ENCODE measurements at regions not wholly inside any gene's neighbourhood (a gene's known extent, or its start where the extent isn't known, plus 50 kb on each side); places are given as distances from the start of the nearest gene placed in this dataset.
A peak's percentile ranks its signal among the peaks of the same experiment; 100 is the strongest.
"Not testable (repeated sequence)": the region's sequence is repeated elsewhere in the genome, so short reads cannot be mapped to it uniquely, and the experiment has no call there.

- Histone ChIP-seq H3K27ac (no peak overlapping the region), H3K4me3 (no peak overlapping the region), H3K4me1 (no peaks in the 10 kb centered on the region), H3K36me3 (no peaks in the 10 kb centered on the region), H3K27me3 (no peaks in the 10 kb centered on the region), H3K9me3 (replicated peaks) (no peaks in the 10 kb centered on the region)
- no peak for DNase-seq
These were observed 234.6 kb upstream of the ADRA1B start for GRCh38 chr5:159681661-159682060.

GRCh38 chr5:159682623-159683022 is 233.7 kb upstream of the ADRA1B start:
- Histone ChIP-seq H3K27me3 (no peaks in the 10 kb centered on the region), H3K4me3 (no peak overlapping the region)

GRCh38 chr5:159687892-159688291 is 228.4 kb upstream of the ADRA1B start:
- not testable (repeated sequence) for H3K9me3 ChIP-seq (replicated peaks); H3K4me1 ChIP-seq; H3K27ac ChIP-seq; H3K27me3 ChIP-seq; DNase-seq; H3K36me3 ChIP-seq; H3K4me3 ChIP-seq

More at GRCh38 chr5:159682623-159683022, 233.7 kb upstream of the ADRA1B start:
- no peaks in the 10 kb centered on the region for H3K9me3 ChIP-seq (replicated peaks)
- no peaks in the 10 kb centered on the region for H3K36me3 ChIP-seq
- no peak overlapping the region for H3K27ac ChIP-seq
- DNase-seq, result peak in 1 of 2 experiments; percentile 13
- H3K4me1 ChIP-seq, result no peaks in the 10 kb centered on the region

- Histone ChIP-seq H3K9me3 (replicated peaks) (no peaks in the 10 kb centered on the region), H3K4me3 (no peak overlapping the region), H3K36me3 (no peaks in the 10 kb centered on the region), H3K27me3 (no peaks in the 10 kb centered on the region), H3K27ac (no peak overlapping the region), H3K4me1 (no peaks in the 10 kb centered on the region)
- no peak for DNase-seq
These were observed 220.5 kb upstream of the ADRA1B start for GRCh38 chr5:159695741-159696294.

- Histone ChIP-seq H3K27me3 (no peaks in the 10 kb centered on the region), H3K36me3 (no peaks in the 10 kb centered on the region), H3K27ac (no peak overlapping the region), H3K9me3 (replicated peaks) (no peaks in the 10 kb centered on the region), H3K4me1 (no peaks in the 10 kb centered on the region), H3K4me3 (no peak overlapping the region)
- DNase-seq, result no peak
These were observed 218.8 kb upstream of the ADRA1B start for GRCh38 chr5:159697530-159697929.

- H3K27ac ChIP-seq, result no peak overlapping the region
- no peak for DNase-seq
These were observed 218.0 kb upstream of the ADRA1B start for GRCh38 chr5:159698322-159698721.

GRCh38 chr5:159700016-159700415 is 216.3 kb upstream of the ADRA1B start:
- Histone ChIP-seq H3K27ac (no peak overlapping the region), H3K27me3 (no peaks in the 10 kb centered on the region), H3K36me3 (no peaks in the 10 kb centered on the region), H3K9me3 (replicated peaks) (no peaks in the 10 kb centered on the region), H3K4me3 (no peak overlapping the region), H3K4me1 (no peaks in the 10 kb centered on the region)
- no peak for DNase-seq

More at GRCh38 chr5:159698322-159698721, 218.0 kb upstream of the ADRA1B start:
- Histone ChIP-seq H3K36me3 (no peaks in the 10 kb centered on the region), H3K4me3 (no peak overlapping the region), H3K4me1 (no peaks in the 10 kb centered on the region), H3K9me3 (replicated peaks) (no peaks in the 10 kb centered on the region), H3K27me3 (no peaks in the 10 kb centered on the region)

- Histone ChIP-seq H3K9me3 (replicated peaks) (no peaks in the 10 kb centered on the region), H3K27ac (no peak overlapping the region), H3K4me3 (no peak overlapping the region), H3K4me1 (no peaks in the 10 kb centered on the region), H3K36me3 (no peaks in the 10 kb centered on the region), H3K27me3 (peaks cover 5% of the 10 kb centered on the region; the same call in 1 of the 2 replicates)
- no peak for DNase-seq
These were observed 214.0 kb upstream of the ADRA1B start for GRCh38 chr5:159702301-159702700.

- no peak overlapping the region for H3K27ac ChIP-seq
- no peak overlapping the region for H3K4me3 ChIP-seq
- no peak for DNase-seq
- no peaks in the 10 kb centered on the region for H3K36me3 ChIP-seq
- no peaks in the 10 kb centered on the region for H3K9me3 ChIP-seq (replicated peaks)
- H3K27me3 ChIP-seq, result peaks cover 5% of the 10 kb centered on the region; the same call in 1 of the 2 replicates
- no peaks in the 10 kb centered on the region for H3K4me1 ChIP-seq
These were observed 213.5 kb upstream of the ADRA1B start for GRCh38 chr5:159702826-159703225.

- no peaks in the 10 kb centered on the region for H3K36me3 ChIP-seq
- H3K27ac ChIP-seq, result no peak overlapping the region
- no peaks in the 10 kb centered on the region for H3K9me3 ChIP-seq (replicated peaks)
- no peak for DNase-seq
- H3K4me3 ChIP-seq, result no peak overlapping the region
- H3K4me1 ChIP-seq, result no peaks in the 10 kb centered on the region
- peaks cover 5% of the 10 kb centered on the region; the same call in 1 of the 2 replicates for H3K27me3 ChIP-seq
These were observed 212.1 kb upstream of the ADRA1B start for GRCh38 chr5:159704160-159704559.

- Histone ChIP-seq H3K27me3 (peaks cover 5% of the 10 kb centered on the region; the same call in 1 of the 2 replicates), H3K4me3 (no peak overlapping the region), H3K4me1 (no peaks in the 10 kb centered on the region), H3K36me3 (no peaks in the 10 kb centered on the region), H3K27ac (no peak overlapping the region), H3K9me3 (replicated peaks) (no peaks in the 10 kb centered on the region)
- DNase-seq, result no peak
These were observed 210.3 kb upstream of the ADRA1B start for GRCh38 chr5:159705948-159706347.

- no peaks in the 10 kb centered on the region for H3K9me3 ChIP-seq (replicated peaks)
- DNase-seq, result no peak
- H3K27ac ChIP-seq, result no peak overlapping the region
- H3K4me1 ChIP-seq, result no peaks in the 10 kb centered on the region
- no peak overlapping the region for H3K4me3 ChIP-seq
- H3K36me3 ChIP-seq, result no peaks in the 10 kb centered on the region
- H3K27me3 ChIP-seq, result peaks cover 5% of the 10 kb centered on the region; the same call in 1 of the 2 replicates
These were observed 208.2 kb upstream of the ADRA1B start for GRCh38 chr5:159708090-159708489.

GRCh38 chr5:159712672-159713071 is 203.6 kb upstream of the ADRA1B start:
- DNase-seq, result peak in 1 of 2 experiments; percentile 7
- no peak overlapping the region for H3K4me3 ChIP-seq

GRCh38 chr5:159713254-159713653 is 203.0 kb upstream of the ADRA1B start:
- no peaks in the 10 kb centered on the region for H3K9me3 ChIP-seq (replicated peaks)
- DNase-seq, result no peak
- H3K27ac ChIP-seq, result no peak overlapping the region
- no peaks in the 10 kb centered on the region for H3K36me3 ChIP-seq
- H3K4me3 ChIP-seq, result no peak overlapping the region
- no peaks in the 10 kb centered on the region for H3K4me1 ChIP-seq
- no peaks in the 10 kb centered on the region for H3K27me3 ChIP-seq

More at GRCh38 chr5:159712672-159713071, 203.6 kb upstream of the ADRA1B start:
- Histone ChIP-seq H3K36me3 (no peaks in the 10 kb centered on the region), H3K27me3 (no peaks in the 10 kb centered on the region), H3K4me1 (no peaks in the 10 kb centered on the region), H3K9me3 (replicated peaks) (no peaks in the 10 kb centered on the region), H3K27ac (no peak overlapping the region)

GRCh38 chr5:159713773-159714172 is 202.5 kb upstream of the ADRA1B start:
- Histone ChIP-seq H3K27me3 (no peaks in the 10 kb centered on the region), H3K4me1 (no peaks in the 10 kb centered on the region), H3K27ac (no peak overlapping the region), H3K4me3 (no peak overlapping the region), H3K36me3 (no peaks in the 10 kb centered on the region), H3K9me3 (replicated peaks) (no peaks in the 10 kb centered on the region)
- DNase-seq, result no peak

GRCh38 chr5:159725475-159725874 is 190.8 kb upstream of the ADRA1B start:
- Histone ChIP-seq H3K27ac (no peak overlapping the region), H3K4me3 (no peak overlapping the region), H3K36me3 (no peaks in the 10 kb centered on the region), H3K27me3 (no peaks in the 10 kb centered on the region), H3K4me1 (no peaks in the 10 kb centered on the region), H3K9me3 (replicated peaks) (no peaks in the 10 kb centered on the region)
- no peak for DNase-seq

Measured in SJCRH30 (cell line).